ENCODE measurements at regions not wholly inside any gene's neighbourhood (a gene's known extent, or its start where the extent isn't known, plus 50 kb on each side); places are given as distances from the start of the nearest gene placed in this dataset.

- Histone ChIP-seq H3K56ac (ENCODE audit: insufficient read length, low read depth, low read length) (no peak overlapping the region), H2BK5ac (ENCODE audit: insufficient read length, low read length) (no peak overlapping the region), H4K5ac (ENCODE audit: insufficient read length, low read depth, low read length) (no peak overlapping the region), H2BK12ac (ENCODE audit: insufficient read length, low read depth, low read length) (no peak overlapping the region), H3K79me2 (ENCODE audit: insufficient read depth, low read length) (no peaks in the 10 kb centered on the region), H3K4me2 (ENCODE audit: insufficient read depth, insufficient read length, low read length) (no peak overlapping the region), H2BK15ac (ENCODE audit: low read depth, low read length) (no peak overlapping the region), H3K27me3 (ENCODE audit: insufficient read depth, low read length) (no peaks in the 10 kb centered on the region), H3K4ac (ENCODE audit: low read depth, low read length) (no peak overlapping the region), H3T11ph (ENCODE audit: low read length) (no peak overlapping the region), H2AFZ (ENCODE audit: low read length) (no peak overlapping the region), H4K20me1 (ENCODE audit: control insufficient read depth, insufficient read depth, insufficient read length) (no peaks in the 10 kb centered on the region), H4K8ac (replicated peaks; ENCODE audit: insufficient read length, low read depth, low read length) (no peak overlapping the region), H3K4me1 (ENCODE audit: insufficient read depth, low read length) (no peaks in the 10 kb centered on the region), H3K79me1 (ENCODE audit: insufficient read depth, low read depth, low read length, poor library complexity, severe bottlenecking) (no peaks in the 10 kb centered on the region), H3K23ac (ENCODE audit: insufficient read length, low read depth, low read length) (no peak overlapping the region), H3K23me2 (ENCODE audit: insufficient read length, low read depth, low read length, poor library complexity, severe bottlenecking) (no peaks in the 10 kb centered on the region), H2BK20ac (ENCODE audit: low read depth, low read length, poor library complexity, severe bottlenecking) (no peak overlapping the region), H3K18ac (ENCODE audit: insufficient read length, low read depth, low read length) (no peak overlapping the region), H3K9me3 (ENCODE audit: control insufficient read depth, low read depth, low read length) (no peaks in the 10 kb centered on the region), H2AK5ac (ENCODE audit: insufficient read length, low read length) (no peak overlapping the region), H3K9ac (ENCODE audit: extremely low read depth, insufficient read length, low read length) (no peak overlapping the region), H3K14ac (ENCODE audit: insufficient read depth, low read length) (no peak overlapping the region), H3K27ac (ENCODE audit: insufficient read length, low read depth, low read length) (no peak overlapping the region), H4K91ac (ENCODE audit: insufficient read length, low read depth, low read length) (no peak overlapping the region), H2BK120ac (ENCODE audit: low read depth, low read length, poor library complexity, severe bottlenecking) (no peak overlapping the region)
- peaks cover 2% of the 10 kb centered on the region; the same call in 1 of the 2 replicates for H3K27me3 Mint-ChIP-seq (ENCODE audit: low read depth)
- no peak for DNase-seq
- no peaks in the 10 kb centered on the region; a peak in 3 of 5 replicates for H3K9me3 Mint-ChIP-seq
- H3K4me3 Mint-ChIP-seq, result no peak overlapping the region
- no peaks in the 10 kb centered on the region for H3K4me1 Mint-ChIP-seq
- no peaks in the 10 kb centered on the region for H3K36me3 Mint-ChIP-seq (ENCODE audit: insufficient read depth in 1 of 3, low read depth in 3 of 3)
- H3K27ac Mint-ChIP-seq, result no peak overlapping the region
- WGBS (ENCODE audit: extremely low coverage, insufficient read length, low lambda C conversion rate), result no CpG with 5 or more reads among the region's 2 CpGs
- no peak for TF ChIP-seq CTCF (conservative IDR thresholded peaks at IDR 0.05)
Observed at GRCh38 chr10:107232013-107232412, 67.5 kb upstream of the SORCS1 start.

Data from H9 (cell line).